Lower leg skin (tissue), 4 donors: ENCODE measurements at regions not wholly inside any gene's neighbourhood (a gene's known extent, or its start where the extent isn't known, plus 50 kb on each side); places are given as distances from the start of the nearest gene placed in this dataset.

Experiments used
- DNase-seq, 2 donors: peaks; one replicate each; pipeline ENCODE4 v3.0.0-alpha.2; 2019; ENCODE audit warnings: low spot score in 2 of 2
- H3K4me3 ChIP-seq: fragments of 200-600 bp; sonication (generic); 2 replicates; pipeline ENCODE4 v1.5.1; 2017; ENCODE audit warnings: mild to moderate bottlenecking, low read depth; ENCODE audit not compliant: poor library complexity, severe bottlenecking
- CTCF ChIP-seq, 3 donors: fragments of 450-650 bp; IDR thresholded peaks; one replicate each; pipeline ENCODE4 v1.5.1; 2016; ENCODE audit warnings: antibody characterized with exemption in 3 of 3, mild to moderate bottlenecking in 3 of 3, moderate library complexity in 2 of 3
- POLR2A ChIP-seq, 2 donors: fragments of 450-650 bp; IDR thresholded peaks; one replicate each; pipeline ENCODE4 v1.6.1; 2016 to 2017; ENCODE audit warnings: antibody characterized with exemption in 2 of 2, mild to moderate bottlenecking in 1 of 2, moderate library complexity in 1 of 2
- WGBS, 2 donors: methylation state at CpG; one replicate each; pipeline ENCODE4 v1.1.5; 2018; 5-methylcytosine and 5-hydroxymethylcytosine counted together
- intact Hi-C: fragments of 100-400 bp; cut with DNase I; formaldehyde crosslinking; loops from one replicate; pipeline ENCODE4 v1.15.0; 2023; ENCODE audit warnings: low total_unique reads

DNA sequence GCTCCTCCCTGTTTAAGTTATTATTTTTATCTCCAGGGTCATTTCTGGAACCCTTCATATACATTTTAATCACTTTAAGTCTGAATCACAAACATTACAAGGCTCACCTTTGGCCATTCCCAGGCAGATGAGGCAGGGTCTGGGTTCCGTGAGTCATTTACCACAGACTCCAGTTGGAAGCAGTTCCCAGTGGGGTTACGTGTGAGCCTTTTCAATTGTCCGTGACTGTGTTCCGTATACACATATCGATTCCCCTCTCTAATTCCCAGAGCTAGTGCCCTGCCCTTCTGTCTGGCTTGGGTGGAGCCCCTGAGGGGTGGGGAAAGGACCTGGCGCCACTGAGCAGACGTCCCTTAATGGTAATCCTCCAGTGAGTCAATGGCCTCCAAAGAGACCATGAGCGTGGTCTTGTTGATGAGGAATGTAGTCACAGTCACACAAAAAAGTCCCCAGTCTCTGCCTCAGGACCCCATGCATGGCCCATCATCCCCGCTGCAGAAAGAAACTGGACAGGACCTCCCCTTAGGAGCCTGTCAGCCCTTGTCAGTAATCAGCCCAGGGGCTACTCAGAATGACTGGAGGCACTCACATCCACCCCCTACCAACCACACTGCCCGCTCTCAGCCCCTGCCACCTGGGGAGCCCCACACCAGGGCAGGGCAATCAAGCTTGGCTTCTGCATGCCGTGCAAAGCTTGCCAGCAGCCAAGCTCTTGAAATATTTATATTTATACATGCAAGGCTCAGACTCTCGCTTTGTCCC lies 144.4 kb downstream of the ZIC5 start:
- DNase-seq, result no peak
- WGBS, 2 donors, result 94% methylated on average over 12 of the region's 12 CpGs
- no peak overlapping the region for H3K4me3 ChIP-seq
- no peak for TF ChIP-seq POLR2A (IDR thresholded peaks at IDR 0.05)
- TF ChIP-seq CTCF (IDR thresholded peaks at IDR 0.05), result no peak
- intact Hi-C loops, result no loop called here

GRCh38 chr13:99823961-99824360 lies 147.6 kb downstream of the ZIC5 start:
- intact Hi-C loops, result no loop called here
- TF ChIP-seq POLR2A (IDR thresholded peaks at IDR 0.05) (no peak), CTCF (IDR thresholded peaks at IDR 0.05) (no peak)
- DNase-seq, result no peak
- no peak overlapping the region for H3K4me3 ChIP-seq
- 75 to 87% methylated on average over 2 of the region's 2 CpGs for WGBS, 2 donors

DNA sequence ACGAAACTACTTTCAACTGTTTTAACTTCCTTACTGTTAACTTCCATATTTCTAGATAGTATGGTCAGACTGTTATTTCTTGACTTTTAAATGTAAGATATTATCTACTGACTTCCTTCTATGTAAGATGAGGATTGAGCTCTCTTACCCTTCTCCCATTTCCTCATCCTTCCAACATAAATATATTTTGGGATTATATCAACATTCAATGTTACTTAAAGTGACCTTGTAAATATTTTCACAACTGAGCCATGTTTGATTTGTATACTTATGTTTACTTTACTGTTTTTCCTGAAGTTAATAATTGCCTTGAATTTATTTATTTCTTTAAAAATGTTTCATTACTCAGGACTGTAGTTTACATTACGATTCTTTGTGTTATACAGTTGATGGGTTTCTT lies 148.7 kb downstream of the ZIC5 start:
- no peak for TF ChIP-seq POLR2A (IDR thresholded peaks at IDR 0.05)
- no peak for TF ChIP-seq CTCF (IDR thresholded peaks at IDR 0.05)
- intact Hi-C loops, result no loop called here
- no peak overlapping the region for H3K4me3 ChIP-seq
- DNase-seq, result no peak
- 85 to 89% methylated on average over 2 of the region's 2 CpGs for WGBS, 2 donors

GRCh38 chr13:99821741-99822140 lies 149.8 kb downstream of the ZIC5 start:
- no peak overlapping the region for H3K4me3 ChIP-seq
- intact Hi-C loops, result no loop called here
- DNase-seq, result no peak
- TF ChIP-seq CTCF (IDR thresholded peaks at IDR 0.05), result no peak
- TF ChIP-seq POLR2A (IDR thresholded peaks at IDR 0.05), result no peak
- 87 to 89% methylated on average over 3 of the region's 3 CpGs for WGBS, 2 donors

DNA sequence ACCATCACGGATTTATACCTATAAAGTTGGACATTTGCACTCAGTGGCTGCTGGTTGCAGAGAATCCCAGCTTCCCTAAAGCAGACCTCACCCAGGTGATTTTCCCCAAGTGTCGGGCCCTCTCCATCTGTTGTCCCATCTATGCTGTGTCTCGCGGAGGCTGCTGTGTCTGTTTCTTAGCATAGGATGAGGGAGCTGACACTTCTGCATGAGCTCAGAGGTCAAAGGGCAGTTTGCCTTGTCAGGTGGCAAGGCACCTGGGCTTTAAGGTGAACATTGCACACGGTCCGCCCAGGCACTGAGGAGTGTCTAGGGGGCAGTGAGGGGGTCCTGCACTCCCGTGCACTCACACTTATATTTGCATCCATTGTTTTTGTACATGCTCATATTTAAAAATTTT lies 151.6 kb downstream of the ZIC5 start:
- H3K4me3 ChIP-seq, result no peak overlapping the region
- TF ChIP-seq POLR2A (IDR thresholded peaks at IDR 0.05), result no peak
- TF ChIP-seq CTCF (IDR thresholded peaks at IDR 0.05), result no peak
- 81 to 82% methylated on average over 7 of the region's 7 CpGs for WGBS, 2 donors
- no peak for DNase-seq
- intact Hi-C loops, result no loop called here

DNA sequence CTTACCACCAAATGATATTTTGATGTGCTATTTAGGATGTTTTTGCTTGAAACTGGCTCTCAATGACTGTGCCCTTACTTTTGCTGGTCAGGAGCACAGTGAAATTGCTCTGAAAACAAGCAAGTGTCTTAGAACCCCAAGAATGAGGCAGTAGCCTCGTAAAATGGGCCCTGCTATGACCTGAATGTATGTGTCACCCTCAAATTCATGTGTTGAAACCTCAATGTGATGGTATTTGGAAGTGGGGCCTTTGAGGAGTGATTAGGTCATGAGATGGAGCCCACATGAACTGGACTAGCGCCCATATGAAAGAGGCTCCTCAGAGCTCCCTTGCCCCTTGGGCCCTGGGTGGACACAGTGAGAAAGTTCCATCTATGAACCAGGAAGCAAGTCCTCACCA lies 155.2 kb downstream of the ZIC5 start:
- DNase-seq, result no peak
- WGBS, 2 donors, result 88 to 91% methylated on average over 2 of the region's 2 CpGs
- intact Hi-C loops, result no loop called here
- TF ChIP-seq POLR2A (IDR thresholded peaks at IDR 0.05) (no peak), CTCF (IDR thresholded peaks at IDR 0.05) (no peak)
- H3K4me3 ChIP-seq, result no peak overlapping the region
